ENCODE measurements at regions not wholly inside any gene's neighbourhood (a gene's known extent, or its start where the extent isn't known, plus 50 kb on each side); places are given as distances from the start of the nearest gene placed in this dataset.

- H3K27me3 ChIP-seq (ENCODE audit: insufficient read depth, low read length) = no peaks in the 10 kb centered on the region
Measured at GRCh38 chr14:40859055-40859454, 747.6 kb upstream of the LRFN5 start.

GRCh38 chr14:40855343-40855742 is 751.3 kb upstream of the LRFN5 start:
- Histone ChIP-seq H3K79me2 (ENCODE audit: insufficient read depth, low read length) (no peaks in the 10 kb centered on the region), H3K9me3 (ENCODE audit: control insufficient read depth in 1 of 2, insufficient read depth in 1 of 2, low read depth in 1 of 2, low read length in 2 of 2) (peaks cover 0 to 5% of the 10 kb centered on the region in 2 experiments; a peak in 1 of 4 replicates), H3K4me1 (ENCODE audit: control insufficient read depth in 1 of 2, insufficient read depth in 2 of 2, low read length in 2 of 2) (no peaks in the 10 kb centered on the region), H3K36me3 (ENCODE audit: control insufficient read depth in 1 of 2, insufficient read depth in 2 of 2, low read length in 2 of 2) (no peaks in the 10 kb centered on the region), H3K9ac (ENCODE audit: low read length) (no peak overlapping the region), H3K4me3 (replicated peaks in 1 of 2; ENCODE audit: low read depth in 1 of 2, low read length in 2 of 2) (no peak overlapping the region), H4K20me1 (ENCODE audit: insufficient read depth) (no peaks in the 10 kb centered on the region), H3K27me3 (ENCODE audit: insufficient read depth, low read length) (no peaks in the 10 kb centered on the region), H3K4me2 (ENCODE audit: low read length) (no peak overlapping the region), H3K27ac (ENCODE audit: low read depth, low read length) (no peak overlapping the region), H3K9me2 (ENCODE audit: insufficient read depth) (no peaks in the 10 kb centered on the region), H2AFZ (ENCODE audit: low read depth, low read length, poor library complexity, severe bottlenecking) (no peak overlapping the region)
- intact Hi-C loops (cut with micrococcal nuclease) = no loop called here
- CTCF ChIA-PET = no interaction called here
- no peak for TF ChIP-seq CEBPB (IDR thresholded peaks at IDR 0.05; ENCODE audit: low read depth)
- TF ChIP-seq EZH2phosphoT487 (IDR thresholded peaks at IDR 0.05; ENCODE audit: borderline replicate concordance) = no peak
- no peak for TF ChIP-seq ATF3 (IDR thresholded peaks at IDR 0.05)
- TF ChIP-seq EZH2 (IDR thresholded peaks at IDR 0.05) = no peak
- no peak for TF ChIP-seq SRF (IDR thresholded peaks at IDR 0.05; ENCODE audit: low read depth)
- no peak for TF ChIP-seq ELF1 (IDR thresholded peaks at IDR 0.05; ENCODE audit: borderline replicate concordance, low read depth)
- no peak for TF ChIP-seq MAX (IDR thresholded peaks at IDR 0.05)
- BruUV-seq (replicated peaks) = no TSS peak
- POLR2A ChIA-PET = no interaction called here
- ATAC-seq (no peak), DNase-seq (ENCODE audit: low read depth, low spot score) (no peak)
- RAD21 ChIA-PET (ENCODE audit: low non-redundant PET in 1 of 2, low total read pairs in 2 of 2, uncharacterized antibody in 2 of 2, unreplicated experiment in 2 of 2) = no interaction called here

More at GRCh38 chr14:40859055-40859454, 747.6 kb upstream of the LRFN5 start:
- CTCF ChIA-PET = no interaction called here
- POLR2A ChIA-PET = no interaction called here
- Histone ChIP-seq H3K4me2 (ENCODE audit: low read length) (no peak overlapping the region), H3K9ac (ENCODE audit: low read length) (no peak overlapping the region), H3K36me3 (ENCODE audit: control insufficient read depth in 1 of 2, insufficient read depth in 2 of 2, low read length in 2 of 2) (no peaks in the 10 kb centered on the region), H3K79me2 (ENCODE audit: insufficient read depth, low read length) (no peaks in the 10 kb centered on the region), H3K9me2 (ENCODE audit: insufficient read depth) (no peaks in the 10 kb centered on the region), H2AFZ (ENCODE audit: low read depth, low read length, poor library complexity, severe bottlenecking) (no peak overlapping the region), H3K4me3 (replicated peaks in 1 of 2; ENCODE audit: low read depth in 1 of 2, low read length in 2 of 2) (no peak overlapping the region), H3K27ac (ENCODE audit: low read depth, low read length) (no peak overlapping the region), H3K4me1 (ENCODE audit: control insufficient read depth in 1 of 2, insufficient read depth in 2 of 2, low read length in 2 of 2) (no peaks in the 10 kb centered on the region), H3K9me3 (ENCODE audit: control insufficient read depth in 1 of 2, insufficient read depth in 1 of 2, low read depth in 1 of 2, low read length in 2 of 2) (peaks cover 0 to 5% of the 10 kb centered on the region in 2 experiments; a peak in 1 of 4 replicates), H4K20me1 (ENCODE audit: insufficient read depth) (no peaks in the 10 kb centered on the region)
- intact Hi-C loops (cut with micrococcal nuclease) = no loop called here
- no TSS peak for BruUV-seq (replicated peaks)
- ATAC-seq (no peak), DNase-seq (ENCODE audit: low read depth, low spot score) (no peak)
- TF ChIP-seq ZBTB33 (IDR thresholded peaks at IDR 0.05; ENCODE audit: extremely low read depth, insufficient replicate concordance, low read length) (no peak), CEBPB (IDR thresholded peaks at IDR 0.05; ENCODE audit: low read depth) (no peak), JUND (IDR thresholded peaks at IDR 0.05) (no peak), SIN3A (IDR thresholded peaks at IDR 0.05; ENCODE audit: low read depth) (no peak), ZNF274 (IDR thresholded peaks at IDR 0.05; ENCODE audit: low read depth, low read length) (no peak), SP1 (IDR thresholded peaks at IDR 0.05; ENCODE audit: low read depth) (no peak)
- RAD21 ChIA-PET (ENCODE audit: low non-redundant PET in 1 of 2, low total read pairs in 2 of 2, uncharacterized antibody in 2 of 2, unreplicated experiment in 2 of 2) = no interaction called here
